ENCODE measurements at regions not wholly inside any gene's neighbourhood (a gene's known extent, or its start where the extent isn't known, plus 50 kb on each side); places are given as distances from the start of the nearest gene placed in this dataset.

- DNase-seq (ENCODE audit: low read depth), result no peak
- TF ChIP-seq CTCF (IDR thresholded peaks at IDR 0.05; ENCODE audit: low read depth, low read length), result no peak
- TF ChIP-seq MYC (IDR thresholded peaks at IDR 0.05; ENCODE audit: low read depth, low read length), result no peak
- TF ChIP-seq POLR2A (IDR thresholded peaks at IDR 0.05; ENCODE audit: extremely low read depth, insufficient read length), result no peak
- TF ChIP-seq MAX (IDR thresholded peaks at IDR 0.05; ENCODE audit: low read depth, low read length), result no peak
- no peak overlapping the region for H3K4me3 ChIP-seq (ENCODE audit: low read depth, low read length)
These were observed 728.2 kb downstream of the BRINP1 start for GRCh38 chr9:118640836-118641560.

DNA sequence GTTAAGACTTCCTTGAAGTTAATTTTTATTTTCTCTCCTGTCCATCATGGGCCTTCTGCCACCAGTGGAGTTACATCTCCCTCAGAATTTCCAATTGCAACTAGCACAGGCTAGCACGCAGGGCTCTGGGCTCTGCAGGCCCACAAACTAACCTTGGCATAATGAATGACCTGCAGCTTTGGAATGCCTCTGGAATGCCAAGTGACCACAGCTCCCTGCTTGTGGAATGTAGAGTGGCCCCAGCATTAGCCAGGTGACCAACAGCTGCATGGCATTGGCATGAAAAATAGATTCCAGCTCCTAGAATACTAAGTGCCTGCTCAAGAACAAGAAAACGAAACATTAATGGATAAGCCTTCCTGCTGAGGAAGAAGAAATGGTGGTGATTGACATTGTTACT lies 726.1 kb downstream of the BRINP1 start:
- TF ChIP-seq MYC (IDR thresholded peaks at IDR 0.05; ENCODE audit: low read depth, low read length) (no peak), CTCF (IDR thresholded peaks at IDR 0.05; ENCODE audit: low read depth, low read length) (no peak), POLR2A (IDR thresholded peaks at IDR 0.05; ENCODE audit: extremely low read depth, insufficient read length) (no peak), MAX (IDR thresholded peaks at IDR 0.05; ENCODE audit: low read depth, low read length) (no peak)
- DNase-seq (ENCODE audit: low read depth), result no peak
- H3K4me3 ChIP-seq (ENCODE audit: low read depth, low read length), result no peak overlapping the region

DNA sequence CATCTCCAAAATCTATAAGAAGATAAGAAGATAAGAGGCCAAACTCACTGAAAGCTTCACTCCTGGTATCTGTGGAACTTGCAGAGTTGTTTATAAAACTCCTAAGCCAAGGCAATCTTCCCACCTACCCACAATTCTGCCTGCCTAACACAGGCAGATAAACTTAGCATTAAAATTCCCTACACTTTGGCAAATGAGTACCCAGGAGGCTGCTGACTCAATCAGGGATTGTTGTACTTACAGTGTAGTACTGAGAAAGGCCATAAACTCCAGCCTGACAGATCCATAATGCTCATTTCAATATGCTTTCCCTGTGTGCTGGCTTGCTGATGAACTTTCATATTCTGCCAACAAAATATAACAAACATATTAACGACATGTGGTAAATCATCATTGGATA lies 725.2 kb downstream of the BRINP1 start:
- DNase-seq (ENCODE audit: low read depth), result no peak
- no peak overlapping the region for H3K4me3 ChIP-seq (ENCODE audit: low read depth, low read length)
- TF ChIP-seq POLR2A (IDR thresholded peaks at IDR 0.05; ENCODE audit: extremely low read depth, insufficient read length) (no peak), MAX (IDR thresholded peaks at IDR 0.05; ENCODE audit: low read depth, low read length) (no peak), MYC (IDR thresholded peaks at IDR 0.05; ENCODE audit: low read depth, low read length) (no peak), CTCF (IDR thresholded peaks at IDR 0.05; ENCODE audit: low read depth, low read length) (no peak)

DNA sequence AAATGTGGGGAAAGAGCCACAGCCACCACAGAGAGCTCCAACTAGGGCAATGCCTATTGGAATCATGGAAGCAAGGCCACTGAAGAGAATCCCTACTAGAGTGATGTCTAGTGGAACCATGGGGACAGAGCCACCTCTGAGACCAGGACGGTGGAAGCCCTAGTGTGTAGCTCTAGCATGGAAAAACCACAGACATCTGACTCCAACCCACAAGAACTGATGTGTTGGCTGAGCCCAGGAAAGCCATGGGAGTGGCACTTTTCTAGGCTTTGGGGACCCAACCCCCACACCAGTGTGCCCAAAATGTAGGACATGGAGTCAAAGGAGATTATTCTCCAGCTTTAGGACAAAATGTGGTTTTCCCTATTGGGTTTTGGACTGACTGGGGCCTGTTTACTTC lies 721.9 kb downstream of the BRINP1 start:
- no peak for TF ChIP-seq POLR2A (IDR thresholded peaks at IDR 0.05; ENCODE audit: extremely low read depth, insufficient read length)
- TF ChIP-seq MYC (IDR thresholded peaks at IDR 0.05; ENCODE audit: low read depth, low read length), result no peak

GRCh38 chr9:118650417-118650816 lies 718.8 kb downstream of the BRINP1 start:
- no peak for DNase-seq (ENCODE audit: low read depth)
- TF ChIP-seq MYC (IDR thresholded peaks at IDR 0.05; ENCODE audit: low read depth, low read length) (no peak), POLR2A (IDR thresholded peaks at IDR 0.05; ENCODE audit: extremely low read depth, insufficient read length) (no peak), CTCF (IDR thresholded peaks at IDR 0.05; ENCODE audit: low read depth, low read length) (no peak), MAX (IDR thresholded peaks at IDR 0.05; ENCODE audit: low read depth, low read length) (no peak)

More for the DNA sequence above, 721.9 kb downstream of the BRINP1 start:
- DNase-seq (ENCODE audit: low read depth), result no peak
- H3K4me3 ChIP-seq (ENCODE audit: low read depth, low read length), result no peak overlapping the region

DNA sequence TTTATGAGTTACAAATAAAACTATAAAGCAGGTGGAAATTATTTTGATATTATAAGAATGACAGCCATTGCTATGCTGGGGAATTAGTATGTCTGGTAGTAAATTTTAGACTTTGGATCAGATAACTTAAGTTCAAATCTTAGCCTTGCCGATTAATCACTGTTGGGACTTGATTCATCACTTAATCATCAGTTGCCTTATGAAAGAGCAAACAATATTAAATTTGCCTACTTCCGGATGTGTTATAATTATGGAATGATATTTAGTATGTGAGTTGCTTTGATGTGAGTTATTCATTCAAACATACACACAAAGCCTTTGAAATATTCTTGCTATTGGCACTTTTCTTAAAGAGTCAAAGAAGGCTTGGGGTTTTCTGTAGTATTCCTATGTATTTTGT lies 717.7 kb downstream of the BRINP1 start:
- no peak for DNase-seq (ENCODE audit: low read depth)
- TF ChIP-seq POLR2A (IDR thresholded peaks at IDR 0.05; ENCODE audit: extremely low read depth, insufficient read length), result no peak
- no peak for TF ChIP-seq MAX (IDR thresholded peaks at IDR 0.05; ENCODE audit: low read depth, low read length)
- TF ChIP-seq MYC (IDR thresholded peaks at IDR 0.05; ENCODE audit: low read depth, low read length), result no peak
- no peak for TF ChIP-seq CTCF (IDR thresholded peaks at IDR 0.05; ENCODE audit: low read depth, low read length)
- H3K4me3 ChIP-seq (ENCODE audit: low read depth, low read length), result no peak overlapping the region

More at GRCh38 chr9:118650417-118650816, 718.8 kb downstream of the BRINP1 start:
- H3K4me3 ChIP-seq (ENCODE audit: low read depth, low read length), result no peak overlapping the region
